ENCODE measurements at regions not wholly inside any gene's neighbourhood (a gene's known extent, or its start where the extent isn't known, plus 50 kb on each side); places are given as distances from the start of the nearest gene placed in this dataset.

- DNase-seq (ENCODE audit: low read depth, low spot score) (peak; percentile 45), ATAC-seq (peak; percentile 80)
- Histone ChIP-seq H3K79me2 (ENCODE audit: insufficient read depth, low read length) (no peaks in the 10 kb centered on the region), H3K4me3 (replicated peaks in 1 of 2; ENCODE audit: low read depth in 1 of 2, low read length in 2 of 2) (no peak overlapping the region), H4K20me1 (ENCODE audit: insufficient read depth) (no peaks in the 10 kb centered on the region), H3K27ac (ENCODE audit: low read depth, low read length) (no peak overlapping the region), H3K4me2 (ENCODE audit: low read length) (no peak overlapping the region), H3K9me3 (ENCODE audit: control insufficient read depth in 1 of 2, insufficient read depth in 1 of 2, low read depth in 1 of 2, low read length in 2 of 2) (no peaks in the 10 kb centered on the region), H3K27me3 (ENCODE audit: insufficient read depth, low read length) (peaks cover 24% of the 10 kb centered on the region; the same call in 1 of the 2 replicates), H3K9ac (ENCODE audit: low read length) (no peak overlapping the region), H2AFZ (ENCODE audit: low read depth, low read length, poor library complexity, severe bottlenecking) (no peak overlapping the region), H3K9me2 (ENCODE audit: insufficient read depth) (no peaks in the 10 kb centered on the region), H3K36me3 (ENCODE audit: control insufficient read depth in 1 of 2, insufficient read depth in 2 of 2, low read length in 2 of 2) (no peaks in the 10 kb centered on the region), H3K4me1 (ENCODE audit: control insufficient read depth in 1 of 2, insufficient read depth in 2 of 2, low read length in 2 of 2) (no peaks in the 10 kb centered on the region)
- RAD21 ChIA-PET (ENCODE audit: low non-redundant PET in 1 of 2, low total read pairs in 2 of 2, uncharacterized antibody in 2 of 2, unreplicated experiment in 2 of 2), result no interaction called here
- no TSS peak for BruUV-seq (replicated peaks)
- no peak for TF ChIP-seq SRF (IDR thresholded peaks at IDR 0.05; ENCODE audit: low read depth)
- TF ChIP-seq ZFX (IDR thresholded peaks at IDR 0.05), result no peak
- TF ChIP-seq RAD21 (IDR thresholded peaks at IDR 0.05; ENCODE audit: low read depth), result peak; percentile 14; the same call in 1 of the 2 replicates
- TF ChIP-seq MAX (IDR thresholded peaks at IDR 0.05), result no peak
- TF ChIP-seq ZNF274 (IDR thresholded peaks at IDR 0.05; ENCODE audit: low read depth, low read length), result no peak
- peak; percentile 10 to 76 (median 69); a peak in 4 of 6 replicates for TF ChIP-seq CTCF (IDR thresholded peaks at IDR 0.05 in 2 of 3, conservative IDR thresholded peaks at IDR 0.05 in 1 of 3; ENCODE audit: borderline replicate concordance in 1 of 3, insufficient read depth in 1 of 3, low read depth in 2 of 3, low read length in 2 of 3)
- no peak for TF ChIP-seq FOSL1 (IDR thresholded peaks at IDR 0.05; ENCODE audit: low read depth)
- no peak for TF ChIP-seq YY1 (IDR thresholded peaks at IDR 0.05; ENCODE audit: extremely low read depth, insufficient replicate concordance, low read depth, low read length)
- TF ChIP-seq ZBTB33 (IDR thresholded peaks at IDR 0.05; ENCODE audit: extremely low read depth, insufficient replicate concordance, low read length), result no peak
- CTCF ChIA-PET, result interaction anchor here (0.7 to 5.7 kb wide), 15 partner anchors 9 to 387 kb away, joined by 3 to 100 read pairs (median 5); no protein-coding TSS in a partner anchor
- intact Hi-C loops (cut with micrococcal nuclease), result no loop called here
- POLR2A ChIA-PET, result interaction anchor here (0.6 kb wide), 1 partner anchor 602 kb away, joined by 3 read pairs; no protein-coding TSS in a partner anchor
These were observed 314.3 kb upstream of the OR4E1 start for GRCh38 chr14:21987937-21988336.
